DMS 273 (cell line): ENCODE measurements at regions not wholly inside any gene's neighbourhood (a gene's known extent, or its start where the extent isn't known, plus 50 kb on each side); places are given as distances from the start of the nearest gene placed in this dataset.
"Not testable (repeated sequence)": the region's sequence is repeated elsewhere in the genome, so short reads cannot be mapped to it uniquely, and the experiment has no call there.

ENCODE experiments used
- DNase-seq: peaks from one replicate; lab custom pipeline; 2025; ENCODE audit not compliant: unreplicated experiment; lab: John Stamatoyannopoulos, UW

DNA sequence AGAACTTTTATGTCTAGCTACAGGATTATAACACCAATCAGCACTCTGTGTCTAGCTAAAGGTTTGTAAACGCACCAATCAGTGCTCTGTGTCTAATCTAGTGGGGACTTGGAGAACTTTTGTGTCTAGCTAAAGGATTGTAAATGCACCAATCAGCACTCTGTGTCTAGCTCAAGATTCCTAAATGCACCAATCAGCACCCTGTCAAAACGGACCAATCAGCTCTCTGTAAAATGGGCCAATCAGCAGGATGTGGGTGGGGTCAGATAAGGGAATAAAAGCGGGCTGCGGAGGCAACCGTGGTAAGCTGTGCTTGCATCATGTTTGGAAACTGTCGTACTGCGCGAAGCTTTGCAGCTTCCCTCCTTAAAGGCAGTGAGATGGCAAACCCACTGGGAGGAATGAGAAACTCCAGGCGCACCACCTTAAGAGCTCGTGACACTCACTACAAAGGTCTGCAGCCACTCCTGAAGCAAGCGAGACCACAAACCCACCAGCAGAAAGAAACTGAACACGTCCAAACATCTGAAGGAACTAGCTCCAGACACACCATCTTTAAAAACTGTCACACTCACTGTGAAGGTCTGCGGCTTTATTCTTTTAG is 112.1 kb upstream of the DUSP22 start:
- DNase-seq = not testable (repeated sequence)

DNA sequence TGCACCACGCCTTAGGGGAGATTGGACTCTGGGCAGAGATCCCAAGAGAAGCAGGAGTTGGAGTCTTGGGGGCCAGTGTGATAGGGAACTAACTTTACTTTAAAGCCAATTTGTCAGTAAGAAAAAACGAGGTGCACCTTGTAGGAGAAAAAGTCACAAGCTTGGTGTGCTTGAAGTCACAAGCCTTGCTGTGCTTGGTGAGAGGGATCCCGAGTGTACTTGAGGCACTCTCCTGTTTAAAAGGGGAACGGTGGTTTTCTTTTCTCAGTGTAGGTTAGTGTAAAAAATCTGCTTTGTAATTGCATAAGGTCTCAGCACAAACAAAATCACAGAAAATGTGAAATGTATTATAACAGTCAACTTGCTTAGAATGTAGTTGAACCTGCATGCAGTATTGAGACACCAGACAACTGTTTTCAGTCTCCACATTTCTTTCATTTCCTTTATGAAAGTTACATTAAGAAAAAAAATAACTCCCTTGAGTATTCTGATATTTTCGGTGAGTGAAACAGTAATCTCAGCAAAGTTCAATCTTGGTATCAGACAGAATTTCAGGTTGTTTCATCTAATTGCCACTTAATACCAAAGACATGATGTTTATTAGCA is 111.1 kb upstream of the DUSP22 start:
- no peak for DNase-seq

DNA sequence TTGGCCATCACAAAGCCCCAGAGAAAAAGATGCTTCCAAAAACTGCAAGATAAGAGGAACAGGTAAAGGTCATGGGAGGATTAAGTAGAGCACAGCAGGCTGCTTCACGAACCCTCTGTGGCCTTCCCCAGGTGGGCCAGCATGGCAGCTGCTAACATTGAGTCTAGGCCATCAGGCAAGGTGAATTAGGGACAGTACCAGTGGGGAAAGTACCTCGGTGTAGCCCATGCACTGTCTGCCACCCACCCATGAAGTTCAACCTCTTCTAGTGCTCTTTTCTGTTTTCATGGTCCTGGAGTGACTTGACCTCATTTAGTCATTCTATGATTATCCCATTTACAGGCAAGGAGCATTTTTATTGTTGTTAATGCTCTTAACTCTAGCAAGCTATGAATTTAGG is 108.6 kb upstream of the DUSP22 start:
- no peak for DNase-seq

DNA sequence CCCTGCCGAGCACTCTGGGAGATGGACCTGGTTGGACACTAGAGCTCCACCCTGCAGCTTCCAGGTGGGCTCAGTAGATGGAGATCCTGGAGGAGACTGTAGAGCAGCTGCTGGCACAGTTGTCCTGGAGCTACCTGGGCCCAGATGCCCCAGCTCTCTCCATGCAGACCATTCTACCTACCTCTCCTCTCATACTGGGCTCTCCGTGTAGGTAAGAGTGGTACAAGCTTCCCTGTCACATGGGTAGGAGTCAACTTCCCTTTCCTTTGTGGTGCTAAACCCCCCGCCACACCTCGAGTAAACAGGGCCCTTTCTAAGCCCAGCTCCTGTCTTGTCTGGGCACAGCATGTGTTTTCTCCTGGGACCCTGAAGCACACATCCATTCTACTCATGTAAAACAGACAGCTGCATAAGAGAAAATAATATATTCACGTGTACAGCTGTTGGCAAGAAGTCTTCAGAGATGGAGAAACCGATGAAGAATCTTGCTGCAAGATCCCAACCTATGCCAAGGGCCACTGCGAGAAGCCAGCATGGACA is 108.1 kb upstream of the DUSP22 start:
- no peak for DNase-seq

DNA sequence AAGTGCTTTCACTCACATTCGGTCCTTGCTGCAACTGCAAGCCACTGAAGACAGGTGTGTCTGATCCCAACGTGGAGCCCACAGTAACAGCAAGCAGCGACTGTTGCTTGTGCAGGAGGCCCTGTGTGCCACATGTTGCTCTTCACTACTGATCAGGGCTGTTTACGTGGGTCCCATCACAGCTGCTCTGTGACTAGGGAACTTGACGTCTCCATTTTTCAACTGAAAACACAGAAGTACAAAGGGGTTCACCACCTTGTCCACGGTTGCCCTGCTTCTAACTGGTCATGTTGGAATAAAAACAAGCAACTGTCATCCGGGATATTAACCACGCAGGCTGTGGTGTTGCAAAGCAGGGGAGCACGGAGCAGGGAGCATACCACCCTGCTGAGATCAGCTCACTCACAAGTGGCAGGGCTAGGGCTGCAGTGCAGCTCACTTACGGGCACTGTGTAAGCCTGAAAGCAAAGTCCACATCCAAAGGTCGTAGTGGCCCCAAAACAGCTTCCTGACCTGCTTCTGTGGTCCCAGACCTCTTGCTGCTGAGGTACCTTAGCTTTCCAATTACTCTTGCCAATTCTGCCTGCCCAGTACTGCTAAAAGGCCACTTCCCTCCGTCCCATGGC is 105.8 kb upstream of the DUSP22 start:
- no peak for DNase-seq

DNA sequence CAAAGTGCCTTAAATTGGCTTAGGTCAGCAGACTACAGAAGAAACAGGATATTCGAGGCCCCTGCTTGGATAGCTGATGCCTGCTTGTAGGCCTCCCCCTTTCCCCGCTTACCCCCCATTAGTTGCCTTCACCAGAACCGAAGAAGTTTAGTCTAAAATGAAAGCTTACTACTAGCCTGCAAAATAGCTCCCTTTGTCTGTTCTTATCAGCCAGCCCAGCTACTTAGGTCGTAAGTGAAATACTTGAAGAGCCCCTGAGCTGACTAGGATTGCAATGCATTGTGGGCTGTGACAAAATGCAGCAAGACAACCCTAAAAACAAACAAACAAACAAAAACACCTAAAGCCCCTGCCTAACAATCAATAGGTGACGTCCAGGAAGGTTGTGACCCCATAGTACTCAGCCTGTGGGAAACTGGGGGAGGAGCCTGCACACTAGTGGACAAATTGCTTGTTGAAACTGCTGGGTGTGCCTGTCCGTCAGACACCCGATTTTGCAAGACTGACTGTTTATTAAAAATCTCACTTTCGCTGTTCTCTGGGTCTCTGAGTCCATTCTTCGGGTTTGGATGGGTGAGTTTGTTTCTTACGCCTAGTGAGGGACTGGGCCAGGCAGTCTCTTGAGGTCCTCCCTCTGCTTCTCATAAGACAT is 105.0 kb upstream of the DUSP22 start:
- DNase-seq = no peak

DNA sequence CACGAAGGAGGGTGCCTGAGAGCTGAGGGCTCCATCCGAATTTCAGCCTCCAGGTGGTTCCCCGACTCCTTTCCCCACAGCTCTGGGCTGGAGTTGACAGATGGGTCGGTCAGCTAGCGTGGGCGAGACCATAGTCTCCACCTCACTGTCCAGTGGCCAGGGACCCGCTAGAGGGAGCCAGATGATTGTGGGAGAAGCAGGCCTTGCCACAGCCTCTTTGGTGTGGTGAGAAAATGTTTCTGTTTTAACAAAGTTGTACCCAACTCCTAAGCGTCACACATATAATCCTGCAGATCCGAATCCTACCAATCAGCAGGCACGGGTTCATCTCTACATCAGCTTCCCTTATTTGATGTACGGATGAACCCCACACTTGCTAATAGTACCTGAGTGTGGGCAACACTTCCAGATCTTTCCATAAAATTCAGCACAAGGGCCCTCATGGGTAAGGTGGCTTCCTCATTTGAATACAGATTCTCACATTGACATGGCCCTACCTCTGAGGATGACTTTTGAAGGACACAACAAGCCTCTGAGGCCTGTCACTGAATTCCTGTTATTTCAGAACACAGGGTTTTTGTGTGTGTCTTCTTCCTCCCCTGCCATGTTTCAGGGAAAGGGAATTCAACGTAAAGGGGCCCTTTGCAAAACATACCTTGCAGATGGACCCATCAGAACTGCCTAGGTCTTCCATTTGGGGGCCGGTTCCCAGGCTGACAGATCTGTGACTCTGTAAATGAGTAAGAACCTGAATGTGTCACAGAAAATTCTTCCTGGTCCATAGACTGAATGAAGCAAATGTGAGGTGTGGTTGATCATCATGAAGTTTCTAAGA is 103.2 kb upstream of the DUSP22 start:
- DNase-seq = peak; percentile 96

DNA sequence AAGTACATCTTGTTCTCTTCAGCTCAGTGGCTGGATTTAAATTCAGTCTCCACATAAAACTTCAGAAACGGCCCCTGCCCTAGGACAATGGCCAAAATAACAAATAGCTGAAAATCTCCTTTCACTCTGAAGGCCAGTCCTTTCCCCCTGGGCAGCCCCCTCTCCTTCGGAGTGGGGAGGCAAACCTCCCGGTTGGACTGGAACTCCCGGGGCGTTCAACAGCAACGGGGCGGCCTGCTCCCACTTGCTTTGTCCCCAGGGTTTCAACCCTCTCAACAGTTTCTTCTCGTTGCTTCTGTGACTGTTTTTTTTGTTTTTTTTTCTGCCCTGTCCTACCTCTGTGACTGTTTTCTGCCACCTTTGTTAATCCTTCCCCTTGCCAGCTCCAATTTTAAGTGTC is 102.6 kb upstream of the DUSP22 start:
- DNase-seq = no peak

DNA sequence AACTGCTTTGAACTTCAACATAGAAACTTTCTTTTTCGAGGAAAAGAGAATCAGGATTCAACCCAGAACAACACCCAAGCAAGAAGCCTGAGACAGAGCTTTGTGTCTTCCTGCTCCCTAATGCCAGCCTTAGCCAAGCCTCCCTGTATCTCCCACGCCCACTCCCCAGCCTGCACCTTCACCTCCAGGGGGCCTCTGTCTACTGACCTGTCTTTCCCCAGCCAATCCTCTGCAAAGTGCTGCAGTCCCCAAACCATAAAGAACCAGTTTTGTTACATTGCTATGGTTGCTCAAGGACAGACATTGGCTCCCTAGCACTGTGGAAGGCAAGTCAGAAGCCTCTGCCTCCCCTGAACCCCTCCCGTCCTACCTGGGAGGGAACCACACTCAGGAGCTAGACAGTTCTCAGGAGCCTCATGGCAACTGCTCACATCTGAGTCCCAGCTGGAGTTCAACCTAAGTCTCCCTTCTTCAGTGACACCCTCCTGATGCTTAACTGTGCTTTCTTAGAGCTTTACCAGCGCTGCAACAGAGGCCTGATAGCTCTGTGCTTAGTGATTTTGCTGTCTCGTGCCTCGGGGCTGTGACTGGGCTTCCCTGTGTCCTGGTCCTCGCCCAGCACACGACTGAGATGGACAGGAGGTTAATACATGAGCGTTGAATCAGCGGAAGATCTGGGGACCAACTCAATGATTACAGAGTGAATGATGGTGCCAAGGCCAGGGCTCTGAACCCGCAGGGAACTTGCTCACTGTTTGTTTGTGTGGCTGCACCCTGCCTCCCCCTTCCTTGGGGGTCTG is 101.5 kb upstream of the DUSP22 start:
- peak; percentile 19 for DNase-seq

DNA sequence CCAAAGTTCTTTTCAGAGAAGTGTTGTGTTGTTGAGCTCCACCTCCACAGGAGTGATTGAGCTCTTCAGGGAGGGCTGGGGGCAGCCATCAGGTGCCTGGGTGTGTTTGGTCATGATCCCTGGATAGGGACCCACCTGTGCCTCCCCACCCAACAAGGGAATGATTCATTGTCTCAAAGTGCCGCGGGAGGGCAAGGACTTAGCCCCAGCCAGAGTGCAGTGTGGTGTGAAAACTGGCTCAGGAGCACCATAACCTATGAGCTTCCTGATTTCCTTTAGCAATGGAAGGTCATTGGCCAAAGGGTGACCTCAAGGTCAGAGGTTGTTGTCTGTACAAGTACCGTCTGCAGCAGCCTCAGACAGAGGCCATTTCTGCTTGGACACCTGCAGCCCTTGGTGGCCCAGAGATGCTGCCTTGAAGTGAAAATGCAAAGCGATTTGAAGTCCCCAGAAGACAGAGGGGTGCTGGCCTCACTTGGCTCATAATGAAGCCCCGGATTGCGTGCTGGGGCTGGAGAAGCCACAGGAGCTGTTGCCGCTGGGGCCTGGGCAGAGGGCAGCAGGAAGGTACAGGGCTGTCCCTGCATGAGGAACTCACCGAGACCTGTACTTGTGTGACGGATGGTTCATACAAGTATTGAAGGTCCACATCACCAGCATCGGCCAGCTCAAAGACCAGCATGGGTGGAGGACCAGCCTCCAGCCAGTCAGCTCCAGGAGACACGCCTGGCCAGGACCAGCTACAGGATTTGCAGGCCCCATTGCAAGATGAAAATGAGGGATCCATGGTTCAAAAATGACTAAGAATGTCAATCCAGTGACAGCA is 100.6 kb upstream of the DUSP22 start:
- DNase-seq = no peak

DNA sequence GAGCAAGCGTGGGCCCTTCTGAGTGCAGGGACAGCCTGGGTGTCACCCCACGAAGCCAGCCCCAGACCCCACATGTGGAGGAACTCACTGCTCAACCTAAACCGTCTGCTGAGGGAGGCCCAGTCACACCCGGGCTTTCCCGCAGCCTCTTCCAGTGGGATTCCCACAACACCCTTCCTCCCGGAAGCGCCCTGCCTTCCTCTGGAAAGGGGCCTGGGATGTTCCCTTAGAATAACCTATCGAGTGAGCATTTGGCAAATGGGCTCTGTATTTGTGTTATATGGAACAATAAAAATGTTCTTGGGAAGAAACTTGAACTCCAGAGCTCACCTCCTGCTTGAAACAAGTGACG is 100.0 kb upstream of the DUSP22 start:
- no peak for DNase-seq

DNA sequence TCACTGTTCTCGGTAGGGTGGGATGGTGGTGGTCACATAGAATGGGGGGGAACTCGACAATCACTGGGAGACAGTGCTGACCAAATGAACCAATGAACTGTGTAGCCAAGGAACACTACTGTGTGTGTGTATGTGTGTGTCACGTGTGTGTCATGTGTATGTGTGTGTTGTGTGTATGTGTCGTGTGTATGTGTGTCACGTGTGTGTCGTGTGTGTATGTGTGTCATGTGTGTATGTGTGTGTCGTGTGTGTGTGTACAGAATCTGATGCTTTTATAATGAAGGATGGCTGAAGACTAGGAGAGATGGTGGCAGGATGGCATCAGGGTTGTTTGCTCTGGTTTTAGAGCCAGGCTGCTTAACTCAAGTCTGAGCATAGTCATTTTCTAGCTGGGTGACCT is 99.1 kb upstream of the DUSP22 start:
- no peak for DNase-seq

DNA sequence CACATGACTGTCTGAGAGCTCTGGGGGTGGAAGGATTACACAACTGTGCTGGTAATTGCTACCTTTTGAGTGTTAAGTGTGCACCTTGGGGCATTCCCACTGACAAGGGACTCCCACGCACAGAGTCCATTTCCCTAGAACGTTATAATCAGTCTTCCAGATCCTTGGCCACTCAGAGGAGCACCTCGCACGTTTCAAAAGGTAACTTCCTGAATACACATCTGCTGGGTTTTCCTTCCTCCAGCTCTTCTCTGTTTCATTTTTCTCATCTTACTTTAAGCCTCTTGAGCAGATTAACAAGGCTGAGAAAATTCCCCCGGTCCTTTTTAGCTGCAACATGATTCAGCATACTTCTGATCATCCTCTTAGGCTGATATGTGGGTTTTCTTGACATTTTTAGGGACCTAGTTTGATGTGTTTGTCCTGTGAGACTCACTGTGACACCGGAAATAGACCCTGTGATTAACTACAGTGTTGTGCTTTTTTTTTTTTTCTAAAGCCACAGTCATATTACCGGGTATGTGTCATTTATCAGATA is 98.4 kb upstream of the DUSP22 start:
- DNase-seq = no peak

DNA sequence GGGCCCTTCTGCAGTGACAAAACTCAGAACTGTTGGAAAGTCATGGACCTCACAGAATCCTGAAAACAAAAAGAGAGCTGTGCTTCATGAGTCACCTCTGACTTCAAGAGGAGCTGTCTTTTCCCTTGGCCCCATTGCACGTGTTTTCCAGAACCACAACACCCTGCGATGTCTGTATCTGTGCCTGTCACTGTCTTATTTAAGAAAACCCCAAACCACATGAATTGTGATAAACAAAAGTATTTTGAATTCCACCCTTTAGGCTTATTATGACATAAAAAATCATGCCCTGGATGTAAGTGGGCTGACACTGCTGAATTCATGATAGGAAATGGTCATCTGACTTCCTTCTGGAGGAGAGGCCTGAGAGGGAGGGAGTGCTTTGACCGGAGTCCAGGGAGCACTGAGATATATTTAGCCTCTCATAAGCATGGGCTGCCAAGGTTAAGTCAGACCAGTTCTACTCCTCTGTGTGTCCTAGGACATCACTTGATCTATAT is 96.4 kb upstream of the DUSP22 start:
- DNase-seq = no peak

DNA sequence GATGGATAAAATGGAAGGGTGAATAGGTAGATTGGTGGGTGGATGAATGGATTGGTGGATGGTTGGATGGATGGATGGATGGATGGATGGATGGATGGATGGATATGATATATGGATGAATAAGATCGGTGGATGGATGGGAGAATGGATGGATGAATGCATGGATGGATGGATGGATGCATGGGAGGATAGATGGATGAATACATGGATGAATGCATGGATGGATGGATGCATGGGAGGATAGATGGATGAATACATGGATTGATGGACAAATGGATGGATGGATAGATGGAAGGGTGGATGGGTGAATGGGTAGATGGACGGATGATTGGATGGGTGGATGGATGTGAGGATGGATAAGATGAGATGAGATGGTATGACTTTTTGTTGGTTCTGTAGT is 95.7 kb upstream of the DUSP22 start:
- DNase-seq = no peak

DNA sequence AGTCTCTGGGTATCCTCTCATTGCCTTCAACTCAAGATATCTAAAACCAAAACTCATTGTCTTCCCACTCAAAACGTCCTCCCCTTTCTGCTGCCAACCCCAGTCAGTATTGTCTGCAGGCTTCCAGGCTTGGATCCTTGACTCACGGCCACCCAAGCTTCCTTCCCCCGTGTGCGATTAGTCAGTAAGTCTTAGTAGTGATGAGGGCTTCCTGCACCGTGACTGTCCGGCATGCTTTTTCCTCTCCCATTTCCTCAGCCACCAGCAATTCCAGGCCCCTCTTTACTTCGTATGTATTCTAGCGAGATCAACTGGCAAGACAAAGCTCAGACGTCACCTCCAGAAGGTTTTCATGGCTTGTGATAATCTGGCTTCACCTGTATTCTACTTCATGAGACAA is 88.6 kb upstream of the DUSP22 start:
- no peak for DNase-seq

DNA sequence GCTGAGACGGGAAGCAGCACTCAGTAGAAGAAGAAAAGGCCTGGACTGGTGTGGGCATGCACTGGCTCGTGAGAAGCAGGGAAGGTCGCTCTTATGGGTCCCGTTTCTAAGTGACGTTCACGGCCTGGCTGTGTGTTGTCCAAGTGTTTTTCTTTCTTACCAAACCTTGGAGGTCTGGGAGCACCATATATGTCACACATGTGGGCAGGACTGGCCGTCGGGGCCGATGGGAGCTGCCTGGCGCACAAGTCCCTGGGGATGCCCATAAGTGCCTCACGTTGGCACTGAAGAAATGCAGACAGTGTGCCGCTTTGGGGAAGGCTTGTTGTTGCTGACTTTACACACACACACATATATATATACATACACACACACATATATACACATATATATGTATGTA is 86.0 kb upstream of the DUSP22 start:
- no peak for DNase-seq

DNA sequence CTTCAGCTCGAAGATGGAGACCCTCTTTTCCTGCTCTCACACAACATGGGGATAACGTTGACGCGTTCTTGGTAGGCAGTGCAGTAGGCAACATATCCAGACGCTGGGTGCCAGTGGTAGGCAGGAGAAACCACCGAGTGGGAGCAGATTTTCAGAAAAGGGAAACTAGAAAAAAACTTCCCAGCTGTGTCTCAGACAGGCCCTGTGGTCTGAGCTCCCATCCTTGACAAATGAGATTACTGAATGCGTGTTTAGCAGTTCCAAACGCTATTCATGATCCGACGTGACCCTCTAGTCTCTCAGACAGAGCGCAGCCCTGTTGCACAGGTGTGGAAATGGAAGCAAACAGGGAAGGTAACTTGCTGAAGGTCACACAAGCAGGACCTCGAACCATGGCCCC is 83.9 kb upstream of the DUSP22 start:
- DNase-seq = no peak

DNA sequence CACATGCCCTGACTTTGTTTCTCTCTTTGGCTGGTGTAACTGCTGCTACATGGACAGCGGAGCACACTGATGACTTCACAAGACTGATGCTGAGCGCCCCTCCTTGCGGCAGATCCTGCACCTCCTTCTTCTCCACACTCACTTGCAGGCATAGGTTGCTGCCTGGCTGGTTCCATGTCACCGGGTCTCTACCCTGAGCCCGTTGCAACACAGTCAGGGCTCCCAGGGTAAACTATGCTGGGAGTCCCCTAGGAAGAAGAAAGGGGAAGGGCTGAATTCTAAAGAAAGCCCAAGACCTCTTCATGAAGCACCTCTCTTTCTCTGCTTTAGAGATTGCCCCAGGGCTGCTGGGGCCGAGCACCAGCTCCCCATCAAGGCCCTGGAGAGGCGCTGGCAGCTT is 83.3 kb upstream of the DUSP22 start:
- DNase-seq = no peak
